T-helper 2 cell (primary cell): ENCODE measurements at regions not wholly inside any gene's neighbourhood (a gene's known extent, or its start where the extent isn't known, plus 50 kb on each side); places are given as distances from the start of the nearest gene placed in this dataset.
"Not testable (repeated sequence)": the region's sequence is repeated elsewhere in the genome, so short reads cannot be mapped to it uniquely, and the experiment has no call there.

Experiments used
- DNase-seq, 5 experiments: peaks; one replicate each; pipeline versions ENCODE4 v3.0.0 to v3.0.0-alpha.2; 2012 to 2022

GRCh38 chr7:114806590-114807162 is 115.2 kb upstream of the MDFIC start:
- DNase-seq = no peak

DNA sequence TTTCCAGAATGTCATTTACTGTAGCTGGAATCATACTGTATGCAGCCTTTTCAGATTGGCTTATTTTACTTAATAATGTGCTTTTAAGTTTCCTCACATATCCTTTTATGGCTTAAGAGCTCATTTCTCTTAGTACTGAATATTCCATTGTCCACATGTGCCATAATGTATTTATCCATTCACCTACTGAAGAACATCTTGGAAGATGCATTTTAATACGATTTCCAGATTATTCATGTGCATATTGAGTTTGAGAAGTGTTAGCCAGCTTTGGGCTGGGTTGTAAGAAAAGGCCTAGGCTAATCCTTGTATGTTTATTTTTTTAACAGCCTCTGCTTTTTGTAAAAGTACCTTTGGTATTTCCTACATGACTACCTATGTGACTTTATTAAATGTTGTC is 109.3 kb upstream of the MDFIC start:
- no peak for DNase-seq

DNA sequence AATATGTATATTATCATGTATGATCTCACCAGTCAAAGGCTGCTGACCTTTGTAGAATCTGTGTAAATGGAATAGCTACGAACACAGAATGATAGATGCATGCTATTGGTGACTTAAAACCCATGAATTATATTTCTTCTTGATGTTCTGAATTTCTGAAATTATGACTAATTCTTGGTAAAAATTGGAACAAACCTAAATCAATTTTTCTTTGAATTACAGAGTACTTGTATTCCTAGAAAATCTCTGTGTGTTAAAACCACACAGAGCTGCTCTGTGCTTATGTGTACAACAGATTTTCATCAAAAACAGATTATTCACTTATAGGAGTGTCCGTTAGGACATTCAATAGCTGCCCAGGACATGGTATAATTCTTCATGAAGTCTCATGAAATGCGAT is 108.3 kb upstream of the MDFIC start:
- DNase-seq = no peak

GRCh38 chr7:114817036-114817435 is 104.9 kb upstream of the MDFIC start:
- DNase-seq = not testable (repeated sequence)

- no peak for DNase-seq
Measured at GRCh38 chr7:114818501-114818900, 103.4 kb upstream of the MDFIC start.

- DNase-seq = no peak
Measured at GRCh38 chr7:114819616-114820362, 102.1 kb upstream of the MDFIC start.

DNA sequence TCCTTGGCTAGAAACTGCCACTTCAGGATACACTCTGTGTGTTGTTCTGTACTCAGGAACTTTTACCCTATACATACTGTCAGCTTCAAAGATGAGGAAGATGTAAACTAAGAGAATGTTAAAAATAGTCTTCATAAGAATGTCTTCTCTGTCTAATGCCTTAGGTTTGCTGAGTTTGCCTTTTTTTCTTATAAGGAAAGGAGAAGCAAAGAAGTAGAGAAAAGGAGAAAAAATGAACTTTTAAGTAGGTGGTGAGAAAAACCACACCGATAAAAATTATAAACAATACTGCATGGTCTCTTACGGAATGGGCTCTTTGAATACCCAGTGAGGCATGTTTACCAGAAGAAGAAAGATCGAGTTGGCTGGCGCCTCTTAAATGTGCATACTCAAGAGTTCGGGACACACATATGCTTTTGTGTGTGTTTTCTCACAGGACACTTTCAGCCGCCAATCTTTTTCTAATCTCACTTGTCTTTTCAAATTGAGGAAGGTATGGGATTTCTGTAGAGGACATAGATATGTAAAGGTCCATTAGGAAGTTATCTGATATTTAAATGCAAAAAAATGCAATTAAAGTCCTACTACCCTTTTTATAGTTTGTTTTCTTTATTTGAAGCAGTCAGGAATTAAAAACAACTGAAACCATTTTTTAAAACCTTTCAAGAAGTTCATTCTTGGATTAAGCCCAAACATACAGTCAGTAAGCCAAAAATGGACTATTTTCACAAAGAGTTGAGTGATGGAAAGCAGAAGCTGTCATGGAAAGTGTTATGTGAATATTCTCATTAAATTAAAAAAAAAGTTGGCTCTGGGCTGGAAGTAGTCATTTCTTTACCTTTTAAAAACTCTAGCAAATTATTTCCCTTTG is 100.6 kb upstream of the MDFIC start:
- no peak for DNase-seq

- DNase-seq = no peak
Measured at GRCh38 chr7:114822131-114822530, 99.8 kb upstream of the MDFIC start.

DNA sequence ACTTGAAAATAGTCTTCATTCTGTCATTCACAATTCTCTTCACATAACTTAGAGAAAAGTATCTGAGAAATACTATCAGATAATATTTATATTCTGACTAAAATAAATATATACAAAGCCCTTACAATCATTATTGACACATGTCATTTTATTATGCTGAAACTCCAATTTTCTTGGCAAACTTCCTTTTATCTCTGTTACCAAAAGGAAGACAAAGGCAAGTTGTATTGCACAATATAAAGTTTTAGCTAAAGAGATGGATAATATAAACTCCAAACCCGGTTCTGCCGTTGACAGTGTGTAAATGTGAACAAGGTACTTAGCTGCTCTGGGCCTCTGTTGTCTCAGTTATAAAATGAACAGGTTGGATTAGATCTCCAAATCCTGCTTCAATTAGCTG is 99.0 kb upstream of the MDFIC start:
- DNase-seq = no peak

DNA sequence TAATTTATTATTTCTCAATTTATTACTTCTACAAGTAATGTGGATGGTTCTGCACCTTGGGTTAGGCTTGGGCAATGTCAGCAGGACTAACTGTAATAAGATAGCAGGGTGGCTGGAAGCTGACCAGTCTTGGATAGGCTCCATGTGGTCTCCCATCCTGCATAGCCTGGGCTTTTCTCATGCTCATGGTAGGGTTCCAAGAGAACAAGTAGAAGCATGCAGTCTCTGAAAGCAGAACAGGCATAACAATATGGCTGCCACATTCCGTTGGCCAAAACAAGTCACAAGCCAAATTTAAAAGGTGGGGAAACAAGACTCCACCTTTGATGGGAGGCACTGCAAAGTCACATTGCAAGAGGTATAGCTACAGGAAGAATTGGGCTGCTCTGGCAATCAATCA is 98.6 kb upstream of the MDFIC start:
- no peak for DNase-seq

DNA sequence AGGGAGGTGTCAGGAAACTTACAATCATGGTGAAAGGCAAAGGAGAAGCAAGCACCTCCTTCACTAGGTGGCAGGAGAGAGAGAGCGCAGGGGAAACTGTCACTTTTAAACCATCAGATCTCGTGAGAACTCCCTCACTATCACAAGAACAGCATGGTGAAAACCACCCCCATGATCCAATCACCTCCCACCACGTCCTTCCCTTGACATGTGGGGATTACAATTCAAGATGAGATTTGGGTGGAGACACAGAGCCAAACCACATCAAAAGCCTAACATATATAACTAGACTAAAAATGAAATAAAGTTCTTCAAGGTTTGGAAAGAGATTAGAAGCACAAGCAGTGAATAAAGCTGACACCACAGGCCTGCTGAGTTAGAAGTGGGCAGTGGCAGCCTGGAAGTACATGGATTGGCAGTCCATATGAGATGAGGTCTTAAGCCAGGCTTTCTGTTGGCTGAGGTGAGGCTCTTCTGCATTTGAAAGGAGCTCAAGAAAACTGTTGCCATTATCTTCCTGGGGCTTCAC is 96.4 kb upstream of the MDFIC start:
- DNase-seq = peak in 3 of 5 experiments; percentile 1 to 62 (median 43)

DNA sequence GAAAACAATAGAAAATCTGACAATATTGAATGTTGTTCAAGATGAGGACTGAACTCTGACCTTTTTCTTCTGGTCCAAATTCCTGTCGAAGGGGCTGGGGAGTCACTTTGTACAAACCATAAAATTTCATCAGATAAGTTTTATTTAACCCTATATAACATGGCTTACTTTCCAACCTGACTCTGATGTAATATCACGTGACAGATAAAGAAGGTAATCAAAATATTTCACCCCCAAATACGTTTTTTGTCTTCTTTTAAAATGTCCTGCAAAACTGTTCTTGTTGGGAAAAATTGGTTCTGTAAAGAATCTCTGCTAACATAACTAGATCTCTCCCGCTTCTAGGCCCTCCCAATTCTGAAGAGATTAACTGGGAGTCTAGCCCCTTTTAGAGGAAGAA is 90.9 kb upstream of the MDFIC start:
- no peak for DNase-seq

DNA sequence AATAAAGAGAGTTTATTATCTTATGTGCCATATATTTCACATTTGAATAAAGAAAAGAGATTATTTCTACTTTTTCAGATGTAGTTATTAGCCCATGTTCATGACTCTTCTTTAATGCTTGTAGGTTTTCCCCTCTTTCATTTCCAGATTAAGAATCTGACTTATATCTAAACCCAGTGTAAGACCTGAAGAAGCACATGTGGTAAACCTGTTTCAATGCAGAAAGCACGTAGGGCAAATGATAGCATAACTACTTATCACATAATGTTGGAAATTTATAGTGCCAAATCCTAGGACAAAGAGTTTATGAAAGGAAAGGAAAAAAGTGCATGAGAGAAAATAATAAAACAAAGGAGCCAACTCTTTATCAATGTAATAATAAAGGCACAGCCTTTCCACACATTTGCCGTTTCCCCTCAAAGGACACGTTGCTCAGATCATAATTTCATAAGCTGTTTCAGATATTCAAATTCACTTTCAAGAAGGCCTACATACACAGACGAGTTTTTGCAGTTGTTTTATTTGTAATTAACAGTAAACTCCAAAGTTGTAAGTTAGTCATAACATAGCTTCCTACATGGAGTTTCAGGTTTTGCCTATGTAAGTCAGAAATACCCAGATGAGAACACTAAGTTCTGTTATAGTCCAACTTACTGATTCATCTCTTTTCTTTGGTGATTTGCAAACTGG is 88.8 kb upstream of the MDFIC start:
- DNase-seq = peak in 1 of 5 experiments; percentile 80

DNA sequence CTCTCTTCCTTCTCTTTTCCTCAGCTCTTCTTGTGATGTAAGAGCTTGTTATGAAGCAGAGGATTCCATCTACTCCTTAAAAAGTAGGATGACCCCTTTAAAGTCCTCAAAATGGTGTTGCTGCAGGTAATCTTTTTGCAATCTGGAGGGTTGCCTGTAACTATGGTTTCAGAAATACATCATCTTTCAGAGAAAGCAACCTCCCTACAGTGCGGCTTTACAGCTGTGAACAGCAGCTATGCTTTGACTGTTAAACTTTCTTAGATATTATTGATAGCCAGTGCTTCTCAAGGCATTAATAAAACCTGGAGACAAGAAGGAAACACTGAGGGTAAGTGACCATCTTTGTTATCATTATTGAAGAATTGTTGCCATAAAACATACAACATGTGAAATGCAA is 86.6 kb upstream of the MDFIC start:
- DNase-seq = peak in 1 of 5 experiments; percentile 77

GRCh38 chr7:114835861-114836260 is 86.0 kb upstream of the MDFIC start:
- no peak for DNase-seq

GRCh38 chr7:114842551-114843065 is 79.3 kb upstream of the MDFIC start:
- no peak for DNase-seq

DNA sequence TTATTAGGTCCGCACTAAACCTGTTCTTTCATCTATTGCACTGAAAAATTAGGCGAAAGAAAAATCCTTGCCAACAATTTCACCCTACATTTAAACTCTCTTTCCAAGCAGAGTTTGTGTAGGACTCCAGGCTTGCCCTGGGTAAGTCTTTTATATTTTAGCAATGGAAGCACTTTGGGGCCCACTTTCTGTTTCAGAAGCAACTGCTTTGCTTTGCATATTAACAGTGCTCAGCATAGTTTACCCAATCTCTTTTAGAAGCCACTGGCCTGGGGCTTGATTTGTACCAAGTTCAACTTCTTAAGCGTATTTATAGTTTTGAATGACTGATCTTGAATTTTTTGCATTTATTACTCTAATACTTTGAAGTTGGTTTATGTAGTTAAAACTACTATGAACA is 78.8 kb upstream of the MDFIC start:
- peak in 1 of 5 experiments; percentile 17 for DNase-seq

- no peak for DNase-seq
Measured at GRCh38 chr7:114851406-114852061, 70.4 kb upstream of the MDFIC start.

DNA sequence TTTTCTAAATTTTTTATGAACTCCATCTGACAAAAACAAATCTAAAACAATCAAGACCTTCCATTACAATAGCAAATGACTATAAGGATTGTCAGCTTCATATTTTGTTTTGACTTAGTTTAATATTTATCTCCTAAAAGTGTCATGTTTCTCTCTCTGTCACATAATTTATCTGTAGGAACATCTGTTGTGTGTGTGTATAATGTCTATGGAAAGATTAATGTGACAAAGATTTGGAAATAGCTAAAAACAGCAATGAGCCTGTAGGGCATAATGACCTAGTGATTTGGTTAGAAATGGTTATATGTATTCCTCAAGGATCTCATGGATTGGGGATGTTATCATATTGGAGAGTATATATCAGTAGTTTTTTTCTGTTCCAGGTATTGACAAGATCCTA is 69.6 kb upstream of the MDFIC start:
- DNase-seq = no peak

DNA sequence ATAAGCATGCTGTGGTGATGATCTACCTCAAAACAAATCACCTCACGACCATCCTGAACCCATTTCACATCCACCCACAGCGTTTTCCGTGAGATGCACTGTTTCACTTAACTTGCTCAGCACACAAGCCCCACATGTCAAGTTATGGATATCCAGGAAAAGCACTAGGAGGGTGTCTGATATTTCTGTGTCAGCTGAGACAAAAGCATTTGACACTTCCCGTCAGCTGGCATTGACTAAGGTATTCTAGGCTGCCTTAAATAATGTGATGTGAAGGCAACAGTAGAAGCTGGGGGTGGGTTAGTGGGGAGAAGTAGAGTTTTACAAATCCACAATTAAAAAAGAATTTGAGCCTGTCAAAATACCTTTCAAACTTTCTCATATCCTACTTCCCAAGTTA is 68.7 kb upstream of the MDFIC start:
- DNase-seq = no peak

DNA sequence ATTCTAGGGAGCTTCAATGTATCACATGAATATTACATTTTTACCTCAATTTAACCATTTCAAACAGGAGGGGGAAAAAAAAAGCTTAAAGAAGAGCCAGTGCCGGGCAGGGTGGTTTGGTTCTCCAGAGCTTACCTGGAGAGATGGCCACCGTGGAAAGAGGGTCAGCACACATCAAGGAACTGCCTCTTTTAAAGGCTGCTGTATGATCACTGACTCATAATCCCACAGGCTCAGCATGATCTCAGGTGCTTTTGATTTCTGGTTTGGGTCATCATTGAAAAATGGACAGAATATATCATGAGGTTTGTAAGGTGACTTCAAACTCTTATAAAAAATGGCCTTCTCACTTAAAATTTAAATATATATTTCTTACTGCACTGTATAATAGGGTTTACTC is 67.5 kb upstream of the MDFIC start:
- no peak for DNase-seq

- no peak for DNase-seq
Measured at GRCh38 chr7:114856625-114857024, 65.3 kb upstream of the MDFIC start.
